ENCODE measurements at regions not wholly inside any gene's neighbourhood (a gene's known extent, or its start where the extent isn't known, plus 50 kb on each side); places are given as distances from the start of the nearest gene placed in this dataset.

GRCh38 chr1:199725002-199725565, 302.4 kb upstream of the NR5A2 start:
- DNase-seq: no peak

DNA sequence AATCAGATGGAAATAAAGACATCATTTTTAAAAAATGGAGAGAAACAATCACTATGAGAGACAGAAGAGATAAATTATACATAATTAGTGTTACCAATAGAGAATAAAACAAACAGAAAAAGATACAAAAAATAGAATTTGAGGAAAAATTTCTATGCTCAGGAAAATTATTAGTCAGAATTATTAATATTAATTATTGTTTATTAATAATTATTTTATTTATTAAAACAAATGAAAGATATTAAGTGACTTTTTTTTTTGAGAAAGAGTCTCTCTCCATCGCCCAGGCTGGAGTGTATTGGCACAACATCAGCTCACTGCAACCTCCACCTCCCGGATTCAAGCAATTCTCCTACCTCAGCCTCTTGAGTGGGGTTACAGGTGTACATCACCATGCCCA, 299.8 kb upstream of the NR5A2 start:
- no peak for DNase-seq

GRCh38 chr1:199728345-199728744, 299.2 kb upstream of the NR5A2 start:
- no peak for DNase-seq

DNA sequence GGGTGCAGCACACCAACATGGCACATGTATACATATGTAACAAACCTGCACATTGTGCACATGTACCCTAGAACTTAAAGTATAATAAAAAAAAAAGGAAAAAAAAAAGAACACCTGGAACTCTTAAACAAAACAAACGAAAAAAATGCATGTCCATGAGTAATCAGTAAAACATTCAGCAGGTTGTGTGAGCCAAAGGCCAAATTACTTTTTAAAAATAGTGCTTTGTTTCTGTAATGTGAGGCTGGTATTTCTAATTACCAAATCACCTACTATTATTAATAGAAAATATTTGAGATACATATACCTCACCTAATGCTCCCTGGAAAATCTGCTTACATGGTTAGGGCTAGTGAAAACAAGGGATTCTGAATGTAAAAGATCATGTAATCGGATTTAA, 294.4 kb upstream of the NR5A2 start:
- DNase-seq: no peak

DNA sequence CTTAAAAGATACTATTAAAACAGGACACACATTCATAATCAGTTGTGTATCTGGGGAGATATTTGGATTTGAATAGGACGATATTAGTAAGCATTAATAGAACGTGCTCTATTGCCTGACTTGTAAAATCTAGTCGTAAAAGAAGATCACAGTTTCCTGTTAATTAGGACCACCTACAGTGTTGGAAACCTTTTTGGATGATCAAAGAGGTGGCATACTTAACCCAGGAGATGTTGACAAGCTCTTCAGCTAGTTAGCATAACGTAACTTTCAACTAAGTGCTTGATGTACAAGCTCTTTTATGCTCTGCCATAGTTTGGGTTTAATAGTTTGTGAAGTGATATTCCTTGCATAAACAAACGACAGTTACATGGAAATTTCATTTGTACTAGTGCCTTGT, 293.3 kb upstream of the NR5A2 start:
- DNase-seq: no peak

DNA sequence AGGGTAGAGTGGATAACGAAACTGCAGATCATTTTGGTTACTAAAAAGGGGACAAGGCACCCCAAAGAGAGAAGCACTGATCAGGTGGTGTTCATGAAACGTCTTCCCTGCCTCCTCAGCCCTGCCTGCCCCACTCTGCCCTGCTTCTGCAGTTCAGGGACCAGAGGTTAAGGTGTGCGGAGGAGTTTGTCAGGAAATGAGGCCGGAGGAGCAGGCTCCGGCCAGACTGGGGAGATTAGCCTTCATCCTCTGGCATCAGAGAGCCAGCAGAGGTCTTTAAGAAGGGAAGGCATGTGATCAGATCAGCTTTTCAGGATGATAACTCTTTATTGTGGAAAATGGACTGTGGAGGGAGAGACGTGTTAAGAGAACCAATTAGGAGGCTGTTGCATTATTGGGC, 291.9 kb upstream of the NR5A2 start:
- DNase-seq: no peak

- DNase-seq: no peak
Measured at GRCh38 chr1:199736646-199737045, 290.9 kb upstream of the NR5A2 start.

DNA sequence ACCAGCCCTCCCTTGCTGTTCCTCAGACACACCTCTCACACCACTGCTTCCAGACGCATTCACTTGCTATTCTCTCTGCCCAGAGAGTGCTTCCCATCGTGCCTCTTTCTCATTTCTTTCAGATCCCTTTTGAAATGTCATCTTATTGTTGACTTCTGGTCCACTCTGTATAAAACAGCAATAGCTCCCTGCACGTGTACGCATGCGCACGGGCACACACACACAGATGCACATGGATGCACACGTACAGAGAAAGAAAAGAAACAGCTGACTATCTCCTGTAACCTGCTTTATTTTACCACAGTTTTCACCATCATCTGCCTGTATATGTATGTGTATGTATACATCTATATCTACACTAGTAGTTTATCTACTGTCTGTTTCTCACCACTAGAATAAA, 285.9 kb upstream of the NR5A2 start:
- no peak for DNase-seq

DNA sequence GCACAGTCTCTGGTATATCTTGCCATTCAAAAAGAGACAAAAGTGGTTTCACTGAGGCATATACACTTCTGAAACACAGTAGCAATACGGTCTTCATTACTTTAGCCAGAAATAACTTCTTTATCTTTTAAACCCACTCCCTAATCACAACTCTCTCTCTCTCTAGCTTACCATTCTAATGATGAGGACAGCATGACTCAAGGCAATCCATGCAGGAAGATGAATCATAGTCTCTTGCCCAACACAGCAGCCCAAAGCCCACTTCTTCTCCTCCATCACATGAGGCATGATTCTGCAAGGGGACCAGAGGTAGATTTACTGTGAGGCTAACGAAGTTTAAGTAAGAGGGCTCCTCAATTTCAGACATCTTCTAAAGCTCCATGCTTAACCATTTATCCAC, 285.0 kb upstream of the NR5A2 start:
- DNase-seq: no peak

DNA sequence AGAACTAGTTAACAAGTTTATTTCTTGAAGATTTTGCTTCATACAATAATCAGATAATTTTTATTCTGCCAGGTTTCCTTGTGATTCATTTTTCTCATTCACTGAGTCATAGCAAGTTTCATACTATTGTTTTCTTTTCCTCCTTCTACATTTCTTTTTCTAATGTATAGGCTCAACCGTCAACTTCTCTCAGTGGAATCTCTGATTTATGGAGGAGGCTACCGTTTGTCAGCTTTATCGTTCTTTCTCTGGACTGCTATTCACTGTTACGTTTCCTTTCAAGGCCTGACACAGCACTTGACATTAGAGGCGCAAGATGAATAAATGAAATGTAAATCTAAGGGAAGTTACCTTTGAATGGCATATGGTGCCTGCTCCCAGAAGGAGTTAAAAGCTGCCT, 284.3 kb upstream of the NR5A2 start:
- no peak for DNase-seq

DNA sequence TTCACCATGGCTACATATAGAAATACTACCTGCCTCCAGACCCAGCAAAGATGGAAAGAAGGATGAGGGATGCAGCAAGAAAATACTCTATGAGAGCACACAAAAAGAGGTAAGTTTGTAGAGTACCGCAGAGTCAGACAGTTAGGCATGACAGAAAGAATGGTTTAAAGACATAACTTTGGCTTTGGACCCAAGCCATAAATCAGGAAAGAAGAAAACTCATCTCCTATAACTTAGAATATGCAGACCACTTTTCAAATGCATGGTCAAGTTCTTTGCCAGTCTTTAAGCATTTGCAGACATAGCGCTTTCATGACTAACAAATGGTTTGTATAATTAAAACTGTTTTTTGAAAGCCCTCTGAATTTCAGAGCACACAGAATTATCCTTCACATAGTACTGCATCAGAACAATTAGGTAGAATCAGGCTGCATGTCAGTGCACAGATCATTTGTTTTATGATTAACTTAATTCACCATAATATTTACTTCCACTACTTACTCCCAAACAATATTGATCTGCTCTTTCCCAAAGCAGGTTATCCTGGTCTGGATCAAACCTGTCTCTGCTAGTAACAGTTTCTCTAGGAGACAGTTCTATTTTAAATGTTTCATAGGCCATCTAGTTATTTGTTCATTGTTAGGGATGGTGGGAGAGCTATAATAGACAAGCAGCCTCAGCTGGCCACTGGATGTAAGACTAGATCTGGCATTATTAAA, 280.7 kb upstream of the NR5A2 start:
- DNase-seq: no peak

GRCh38 chr1:199747984-199748383, 279.5 kb upstream of the NR5A2 start:
- DNase-seq: no peak

DNA sequence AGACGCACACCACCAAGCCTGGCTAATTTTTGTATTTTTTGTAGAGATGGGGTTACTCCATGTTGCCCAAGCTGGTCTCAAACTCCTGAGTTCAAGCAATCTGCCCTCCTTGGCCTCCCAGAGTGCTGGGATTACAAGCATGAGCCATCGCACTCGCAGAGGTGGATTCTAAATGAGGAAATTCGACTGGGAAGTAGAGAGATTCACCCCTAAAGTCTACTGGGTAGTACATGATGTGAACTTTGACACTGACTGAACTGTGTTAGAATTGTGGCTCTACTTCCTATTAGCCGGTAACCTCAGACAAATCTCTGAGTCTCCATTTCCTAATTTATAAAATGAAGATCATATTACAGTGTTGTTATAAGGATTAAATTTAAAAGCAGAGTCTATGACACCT, 276.0 kb upstream of the NR5A2 start:
- no peak for DNase-seq

- no peak for DNase-seq
Measured at GRCh38 chr1:199751962-199752687, 275.4 kb upstream of the NR5A2 start.

- DNase-seq: no peak
Measured at GRCh38 chr1:199752688-199753027, 274.9 kb upstream of the NR5A2 start.

DNA sequence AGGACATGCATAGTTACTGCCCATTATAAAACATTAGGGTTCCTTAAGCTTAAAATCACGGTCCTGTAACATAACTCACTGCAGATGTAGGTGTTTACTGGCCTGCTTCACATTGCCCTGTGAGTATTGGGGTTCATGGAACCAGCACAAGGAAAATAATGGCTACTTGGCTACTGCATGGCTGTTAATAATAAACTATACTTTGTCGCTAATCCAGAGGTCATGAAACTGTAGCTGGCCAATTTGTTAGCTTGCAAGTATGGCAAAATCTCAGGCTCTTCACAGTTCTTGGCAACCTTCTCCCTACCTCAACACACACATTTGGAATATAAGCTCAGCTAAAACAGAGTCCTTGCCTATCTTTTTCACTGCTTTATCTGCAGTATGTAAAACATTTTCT, 274.0 kb upstream of the NR5A2 start:
- no peak for DNase-seq

- DNase-seq: no peak
Measured at GRCh38 chr1:199756066-199756465, 271.4 kb upstream of the NR5A2 start.

DNA sequence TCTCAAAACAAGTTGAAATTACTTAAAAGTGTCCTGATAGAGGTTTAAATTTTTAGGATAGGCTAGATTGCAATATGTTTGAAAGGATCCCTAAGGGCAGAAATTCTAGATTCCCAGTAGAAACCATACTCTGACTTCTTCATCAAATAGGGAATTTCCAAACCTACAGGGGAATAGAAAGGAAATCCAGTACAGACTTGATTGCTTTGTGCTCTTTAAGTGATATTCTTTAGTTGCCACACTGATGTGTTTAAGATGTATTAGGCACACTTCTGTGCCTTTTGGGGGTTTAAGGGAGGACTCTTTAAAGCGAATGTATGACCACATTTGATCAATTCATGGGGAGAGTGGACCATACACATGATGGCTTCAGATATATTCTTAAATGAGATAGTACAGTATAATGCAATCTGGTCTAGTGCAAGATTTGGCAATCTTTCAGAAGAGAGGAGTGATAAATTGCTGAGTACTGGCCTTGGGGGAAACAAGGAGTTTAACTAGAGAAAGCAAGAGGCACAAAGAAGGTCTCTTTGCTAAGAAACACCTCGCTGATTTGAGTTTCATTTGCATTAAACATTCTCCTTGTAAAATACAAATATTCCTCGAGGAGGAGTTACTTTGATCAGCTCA, 268.8 kb upstream of the NR5A2 start:
- no peak for DNase-seq

GRCh38 chr1:199759268-199759730, 268.2 kb upstream of the NR5A2 start:
- DNase-seq: no peak

DNA sequence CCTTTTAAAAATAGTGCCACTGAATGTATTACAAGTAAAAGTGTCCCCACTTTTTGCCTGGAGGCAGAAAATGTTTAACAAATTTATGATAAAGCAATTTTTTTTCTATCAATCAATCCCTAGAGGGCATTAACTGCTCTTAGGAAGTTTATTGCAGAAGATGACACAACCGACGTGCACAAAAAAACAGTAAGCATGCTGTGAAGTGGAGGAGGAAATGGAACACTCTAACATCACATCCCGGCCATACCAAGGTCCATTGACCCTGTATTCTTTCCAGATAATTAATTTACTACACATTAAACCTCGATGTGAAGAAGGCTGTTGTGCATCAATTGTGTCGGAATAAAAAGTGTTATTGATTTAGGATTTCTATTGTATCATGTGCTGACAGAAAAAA, 264.9 kb upstream of the NR5A2 start:
- no peak for DNase-seq

- DNase-seq: no peak
Measured at GRCh38 chr1:199766218-199766792, 261.2 kb upstream of the NR5A2 start.

GRCh38 chr1:199767700-199768099, 259.8 kb upstream of the NR5A2 start:
- DNase-seq: no peak

GRCh38 chr1:199774433-199775089, 252.9 kb upstream of the NR5A2 start:
- DNase-seq: no peak

Data from NCI-H526 treated with DMSO at 0.1 percent for 48 hours (cell line).